Testis (tissue), 2 donors: ENCODE measurements at regions not wholly inside any gene's neighbourhood (a gene's known extent, or its start where the extent isn't known, plus 50 kb on each side); places are given as distances from the start of the nearest gene placed in this dataset.

Experiments used
- DNase-seq: peaks from one replicate; pipeline ENCODE4 v3.0.0-alpha.2; 2019
- H3K27ac ChIP-seq, 2 donors: fragments of 200-600 bp; sonication (generic); one replicate each; pipeline ENCODE4 v1.5.1; 2019
- H3K27me3 ChIP-seq: fragments of 200-600 bp; sonication (generic); one replicate; pipeline ENCODE4 v1.5.1; 2019
- H3K36me3 ChIP-seq: fragments of 200-600 bp; sonication (generic); one replicate; pipeline ENCODE4 v1.5.1; 2017; ENCODE audit warnings: low read depth; ENCODE audit errors: missing control alignments
- H3K4me1 ChIP-seq: fragments of 200-600 bp; sonication (generic); one replicate; pipeline ENCODE4 v1.5.1; 2019
- H3K4me3 ChIP-seq, 2 donors: fragments of 200-600 bp; sonication (generic); one replicate each; pipeline ENCODE4 v1.5.1; 2017 to 2019
- H3K9me3 ChIP-seq: fragments of 200-600 bp; sonication (generic); one replicate; pipeline ENCODE4 v1.5.1; 2017
- POLR2A ChIP-seq: fragments of 450-650 bp; IDR thresholded peaks from one replicate; pipeline ENCODE4 v1.6.1; 2017; ENCODE audit warnings: antibody characterized with exemption, mild to moderate bottlenecking, moderate library complexity
- WGBS, 2 donors: methylation state at CpG; one replicate each; pipeline ENCODE4 v1.1.5; 2018; 5-methylcytosine and 5-hydroxymethylcytosine counted together
- intact Hi-C: fragments of 100-400 bp; cut with DNase I; formaldehyde crosslinking; loops from one replicate; pipeline ENCODE4 v1.15.1; 2023; ENCODE audit warnings: low total_unique reads
- TF ChIP-seq, protein P1 (sequence below), 3 experiments: fragments of 450-650 bp in 2 of 3; fragments of 200-600 bp in 1 of 3; sonication (generic) in 1 of 3; IDR thresholded peaks; one replicate each; pipeline ENCODE4 v1.5.1; 2016 to 2019; ENCODE audit warnings: antibody characterized with exemption in 3 of 3, mild to moderate bottlenecking in 2 of 3, moderate library complexity in 1 of 3

- intact Hi-C loops: no loop called here
These were observed 213.6 kb upstream of the FSCB start for GRCh38 chr14:44720707-44721106.

GRCh38 chr14:44712024-44712815, 205.1 kb upstream of the FSCB start:
- H3K4me3 ChIP-seq: no peak overlapping the region
- no peaks in the 10 kb centered on the region for H3K9me3 ChIP-seq
- no peaks in the 10 kb centered on the region for H3K4me1 ChIP-seq
- H3K27me3 ChIP-seq: no peaks in the 10 kb centered on the region
- no peak for DNase-seq
- no peaks in the 10 kb centered on the region for H3K36me3 ChIP-seq
- TF ChIP-seq, protein P1, sequence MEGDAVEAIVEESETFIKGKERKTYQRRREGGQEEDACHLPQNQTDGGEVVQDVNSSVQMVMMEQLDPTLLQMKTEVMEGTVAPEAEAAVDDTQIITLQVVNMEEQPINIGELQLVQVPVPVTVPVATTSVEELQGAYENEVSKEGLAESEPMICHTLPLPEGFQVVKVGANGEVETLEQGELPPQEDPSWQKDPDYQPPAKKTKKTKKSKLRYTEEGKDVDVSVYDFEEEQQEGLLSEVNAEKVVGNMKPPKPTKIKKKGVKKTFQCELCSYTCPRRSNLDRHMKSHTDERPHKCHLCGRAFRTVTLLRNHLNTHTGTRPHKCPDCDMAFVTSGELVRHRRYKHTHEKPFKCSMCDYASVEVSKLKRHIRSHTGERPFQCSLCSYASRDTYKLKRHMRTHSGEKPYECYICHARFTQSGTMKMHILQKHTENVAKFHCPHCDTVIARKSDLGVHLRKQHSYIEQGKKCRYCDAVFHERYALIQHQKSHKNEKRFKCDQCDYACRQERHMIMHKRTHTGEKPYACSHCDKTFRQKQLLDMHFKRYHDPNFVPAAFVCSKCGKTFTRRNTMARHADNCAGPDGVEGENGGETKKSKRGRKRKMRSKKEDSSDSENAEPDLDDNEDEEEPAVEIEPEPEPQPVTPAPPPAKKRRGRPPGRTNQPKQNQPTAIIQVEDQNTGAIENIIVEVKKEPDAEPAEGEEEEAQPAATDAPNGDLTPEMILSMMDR (IDR thresholded peaks at IDR 0.05): no peak
- TF ChIP-seq POLR2A: no peak
- intact Hi-C loops: no loop called here
- no peak overlapping the region for H3K27ac ChIP-seq
- 54 to 61% methylated on average over 9 of the region's 9 CpGs for WGBS, 2 donors

More at GRCh38 chr14:44720707-44721106, 213.6 kb upstream of the FSCB start:
- no peak overlapping the region for H3K4me3 ChIP-seq
- H3K27ac ChIP-seq: no peak overlapping the region
- 89 to 92% methylated on average over 2 of the region's 2 CpGs for WGBS, 2 donors
- H3K27me3 ChIP-seq: no peaks in the 10 kb centered on the region
- no peak for DNase-seq
- H3K9me3 ChIP-seq: no peaks in the 10 kb centered on the region
- no peaks in the 10 kb centered on the region for H3K36me3 ChIP-seq
- no peaks in the 10 kb centered on the region for H3K4me1 ChIP-seq
- no peak for TF ChIP-seq POLR2A
- TF ChIP-seq, protein P1 (IDR thresholded peaks at IDR 0.05): no peak

GRCh38 chr14:44701563-44702263, 194.6 kb upstream of the FSCB start:
- WGBS, 2 donors: 73 to 80% methylated on average over 3 to 4 of the region's 4 CpGs

GRCh38 chr14:44700694-44701093, 193.6 kb upstream of the FSCB start:
- TF ChIP-seq, protein P1 (IDR thresholded peaks at IDR 0.05): no peak
- TF ChIP-seq POLR2A: no peak
- H3K36me3 ChIP-seq: no peaks in the 10 kb centered on the region
- no peak overlapping the region for H3K4me3 ChIP-seq
- H3K27ac ChIP-seq: no peak overlapping the region
- 82 to 89% methylated on average over 1 of the region's 1 CpG for WGBS, 2 donors
- H3K27me3 ChIP-seq: no peaks in the 10 kb centered on the region
- intact Hi-C loops: no loop called here
- H3K9me3 ChIP-seq: no peaks in the 10 kb centered on the region
- no peaks in the 10 kb centered on the region for H3K4me1 ChIP-seq
- no peak for DNase-seq

More at GRCh38 chr14:44701563-44702263, 194.6 kb upstream of the FSCB start:
- intact Hi-C loops: no loop called here
- no peak for DNase-seq
- Histone ChIP-seq H3K4me3 (no peak overlapping the region), H3K4me1 (no peaks in the 10 kb centered on the region), H3K27me3 (no peaks in the 10 kb centered on the region), H3K36me3 (no peaks in the 10 kb centered on the region), H3K27ac (no peak overlapping the region), H3K9me3 (no peaks in the 10 kb centered on the region)
- TF ChIP-seq, protein P1 (IDR thresholded peaks at IDR 0.05): no peak
